Neuronal stem cell (in vitro differentiated cells): ENCODE measurements at regions not wholly inside any gene's neighbourhood (a gene's known extent, or its start where the extent isn't known, plus 50 kb on each side); places are given as distances from the start of the nearest gene placed in this dataset.

Experiments
- DNase-seq: peaks from one replicate; pipeline ENCODE4 v3.0.0-alpha.2; 2013; ENCODE audit warnings: low spot score
- H2AFZ ChIP-seq: one replicate; pipeline ENCODE4 v1.6.1; 2013; ENCODE audit warnings: mild to moderate bottlenecking, low read length, inconsistent platforms
- H2AK5ac ChIP-seq: 2 replicates; pipeline ENCODE4 v1.6.1; 2013; ENCODE audit warnings: low read depth, mild to moderate bottlenecking, inconsistent platforms, low read length, moderate library complexity, mixed read lengths
- H2BK120ac ChIP-seq: 2 replicates; pipeline ENCODE4 v1.6.1; 2013; ENCODE audit warnings: low read depth, mild to moderate bottlenecking, inconsistent platforms, low read length, moderate library complexity, mixed read lengths
- H2BK12ac ChIP-seq: one replicate; pipeline ENCODE4 v1.6.1; 2013; ENCODE audit warnings: low read length, inconsistent platforms
- H2BK15ac ChIP-seq: 2 replicates; pipeline ENCODE4 v1.6.1; 2013; ENCODE audit warnings: mild to moderate bottlenecking, low read length, inconsistent platforms, mixed read lengths
- H2BK5ac ChIP-seq: one replicate; pipeline ENCODE4 v1.6.1; 2013; ENCODE audit warnings: inconsistent platforms, mild to moderate bottlenecking, low read length, moderate library complexity
- H3K14ac ChIP-seq: one replicate; pipeline ENCODE4 v1.6.1; 2013; ENCODE audit warnings: low read length, inconsistent platforms
- H3K18ac ChIP-seq: 2 replicates; pipeline ENCODE4 v1.6.1; 2013; ENCODE audit warnings: low read length, inconsistent platforms
- H3K23ac ChIP-seq: 2 replicates; pipeline ENCODE4 v1.6.1; 2013; ENCODE audit warnings: low read depth, mild to moderate bottlenecking, mixed read lengths, low read length, inconsistent platforms; ENCODE audit not compliant: poor library complexity
- H3K27ac ChIP-seq: replicated peaks from 3 replicates; pipeline ENCODE4 v1.5.1; 2013; ENCODE audit warnings: low read length, inconsistent platforms
- H3K27me3 ChIP-seq, 3 experiments: 2 replicates each; pipeline ENCODE4 v1.6.1; 2013; ENCODE audit warnings: low read length in 3 of 3, mild to moderate bottlenecking in 2 of 3, inconsistent platforms in 1 of 3, low read depth in 1 of 3, mixed read lengths in 1 of 3, moderate library complexity in 1 of 3; ENCODE audit not compliant: control insufficient read depth in 3 of 3, insufficient read depth in 3 of 3
- H3K36me3 ChIP-seq, 2 donors: replicated peaks in 1 of 2; 2 replicates each; pipeline ENCODE4 v1.6.1; 2013; ENCODE audit warnings: low read length in 2 of 2; ENCODE audit not compliant: control insufficient read depth in 2 of 2, insufficient read depth in 2 of 2
- H3K4ac ChIP-seq: 2 replicates; pipeline ENCODE4 v1.6.1; 2013; ENCODE audit warnings: inconsistent platforms, mild to moderate bottlenecking, low read length, moderate library complexity
- H3K4me1 ChIP-seq, 2 donors: 1 replicate in 1 of 2; 2 replicates in 1 of 2; pipeline ENCODE4 v1.6.1; 2013; ENCODE audit warnings: low read length in 2 of 2, low read depth in 1 of 2; ENCODE audit not compliant: control insufficient read depth in 2 of 2, insufficient read depth in 1 of 2
- H3K4me2 ChIP-seq: one replicate; pipeline ENCODE4 v1.6.1; 2013; ENCODE audit warnings: mild to moderate bottlenecking, low read length, inconsistent platforms; ENCODE audit not compliant: insufficient read depth, poor library complexity, severe bottlenecking
- H3K4me3 ChIP-seq, 2 donors: 2 replicates each; pipeline ENCODE4 v1.5.1; 2013; ENCODE audit warnings: low read length in 2 of 2, mild to moderate bottlenecking in 2 of 2, inconsistent platforms in 1 of 2, moderate library complexity in 1 of 2
- H3K79me1 ChIP-seq: one replicate; pipeline ENCODE4 v1.6.1; 2013; ENCODE audit warnings: low read depth, mild to moderate bottlenecking, inconsistent platforms, low read length, moderate library complexity
- H3K9ac ChIP-seq: one replicate; pipeline ENCODE4 v1.6.1; 2013; ENCODE audit warnings: mild to moderate bottlenecking, low read depth, low read length, inconsistent platforms; ENCODE audit not compliant: poor library complexity
- H3K9me3 ChIP-seq, 2 donors: replicated peaks in 1 of 2; 2 replicates each; pipeline versions ENCODE3 to v1.6.1; 2013; ENCODE audit warnings: low read length in 2 of 2, mild to moderate bottlenecking in 2 of 2, inconsistent platforms in 1 of 2, low read depth in 1 of 2, mixed read lengths in 1 of 2, moderate library complexity in 1 of 2; ENCODE audit not compliant: control insufficient read depth in 2 of 2, insufficient read depth in 1 of 2
- H4K8ac ChIP-seq: one replicate; pipeline ENCODE4 v1.6.1; 2013; ENCODE audit warnings: low read depth, mild to moderate bottlenecking, inconsistent platforms, low read length, moderate library complexity
- H4K91ac ChIP-seq: one replicate; pipeline ENCODE4 v1.6.1; 2013; ENCODE audit warnings: low read length, low read depth, mild to moderate bottlenecking, inconsistent platforms; ENCODE audit not compliant: poor library complexity
- WGBS, 2 donors: extraction: QIAGEN DNeasy Blood & Tissue Kit; methylation state at CpG; one replicate each; pipeline ENCODE4 v1.1.7; 2013; ENCODE audit warnings: missing lambda C conversion rate in 2 of 2, mixed read lengths in 1 of 2; ENCODE audit not compliant: insufficient read length in 2 of 2, insufficient replicate concordance in 1 of 2; ENCODE audit errors: extremely low coverage in 2 of 2; 5-methylcytosine and 5-hydroxymethylcytosine counted together

DNA sequence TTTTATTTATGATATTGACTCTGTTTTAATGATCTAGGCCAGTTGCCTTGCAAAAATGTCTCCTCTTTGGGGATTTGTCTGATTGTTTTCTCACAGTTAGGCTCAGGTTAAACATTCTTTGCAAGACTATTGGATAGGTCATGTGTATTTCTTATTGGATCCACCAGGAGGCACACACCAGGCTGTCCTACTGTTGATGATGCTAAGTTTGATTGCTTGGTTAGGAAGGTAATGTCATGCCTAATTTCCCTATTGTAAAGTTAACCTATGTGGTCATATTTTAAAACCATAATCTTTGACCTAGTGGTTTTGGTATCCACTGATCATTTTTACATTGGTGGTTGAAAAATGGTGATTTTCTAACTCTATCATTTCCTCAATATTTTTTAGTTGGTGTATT lies 137.1 kb downstream of the BRMS1L start:
- no peak overlapping the region for H4K8ac ChIP-seq
- H3K9ac ChIP-seq, result no peak overlapping the region
- no peak overlapping the region for H3K18ac ChIP-seq

GRCh38 chr14:35961697-35962274 lies 135.6 kb downstream of the BRMS1L start:
- no CpG with 5 or more reads among the region's 3 CpGs for WGBS, 2 donors
- Histone ChIP-seq H3K9me3 (no peaks in the 10 kb centered on the region), H3K4me3 (no peak overlapping the region), H3K4ac (no peak overlapping the region), H2BK120ac (no peak overlapping the region), H3K4me1 (peaks cover 0 to 6% of the 10 kb centered on the region in 2 donors), H3K18ac (no peak overlapping the region), H2BK12ac (no peak overlapping the region), H3K14ac (no peak overlapping the region), H2AK5ac (no peak overlapping the region), H2BK5ac (no peak overlapping the region), H3K9ac (no peak overlapping the region), H3K4me2 (no peak overlapping the region), H4K91ac (no peak overlapping the region), H2BK15ac (no peak overlapping the region), H3K27me3 (peaks cover 0 to 89% (median 0%) of the 10 kb centered on the region in 3 experiments), H4K8ac (no peak overlapping the region), H3K27ac (no peak overlapping the region), H3K36me3 (no peaks in the 10 kb centered on the region), H3K79me1 (no peaks in the 10 kb centered on the region), H3K23ac (no peak overlapping the region), H2AFZ (no peak overlapping the region)
- DNase-seq, result no peak

More for the DNA sequence above, 137.1 kb downstream of the BRMS1L start:
- Histone ChIP-seq H2BK120ac (no peak overlapping the region), H3K23ac (no peak overlapping the region), H3K27me3 (peaks cover 0 to 88% (median 0%) of the 10 kb centered on the region in 3 experiments), H3K79me1 (no peaks in the 10 kb centered on the region), H3K4me1 (peaks cover 0 to 6% of the 10 kb centered on the region in 2 donors), H3K4me2 (no peak overlapping the region), H3K4me3 (no peak overlapping the region), H3K36me3 (no peaks in the 10 kb centered on the region), H2BK5ac (no peak overlapping the region), H2BK15ac (no peak overlapping the region), H3K4ac (no peak overlapping the region), H2BK12ac (no peak overlapping the region), H4K91ac (no peak overlapping the region), H2AK5ac (no peak overlapping the region), H3K14ac (no peak overlapping the region), H2AFZ (no peak overlapping the region), H3K27ac (no peak overlapping the region), H3K9me3 (no peaks in the 10 kb centered on the region)
- no peak for DNase-seq

- H2BK5ac ChIP-seq, result no peak overlapping the region
- H2BK12ac ChIP-seq, result no peak overlapping the region
- H3K4ac ChIP-seq, result no peak overlapping the region
- H2BK15ac ChIP-seq, result no peak overlapping the region
- H2BK120ac ChIP-seq, result no peak overlapping the region
- no peak overlapping the region for H2AFZ ChIP-seq
- no peaks in the 10 kb centered on the region for H3K36me3 ChIP-seq
- H3K23ac ChIP-seq, result no peak overlapping the region
- H3K4me1 ChIP-seq, result peaks cover 4 to 8% of the 10 kb centered on the region in 2 donors
- DNase-seq, result no peak
- no peak overlapping the region for H4K8ac ChIP-seq
- H3K14ac ChIP-seq, result no peak overlapping the region
- no peak overlapping the region for H3K4me2 ChIP-seq
- no peak overlapping the region for H2AK5ac ChIP-seq
- H3K18ac ChIP-seq, result no peak overlapping the region
- H3K27me3 ChIP-seq, result peaks cover 0 to 85% (median 0%) of the 10 kb centered on the region in 3 experiments
- H4K91ac ChIP-seq, result no peak overlapping the region
- H3K27ac ChIP-seq, result no peak overlapping the region
- H3K4me3 ChIP-seq, result no peak overlapping the region
- no peak overlapping the region for H3K9ac ChIP-seq
- H3K79me1 ChIP-seq, result no peaks in the 10 kb centered on the region
- H3K9me3 ChIP-seq, result no peaks in the 10 kb centered on the region
Measured at GRCh38 chr14:35959835-35960234, 133.7 kb downstream of the BRMS1L start.

DNA sequence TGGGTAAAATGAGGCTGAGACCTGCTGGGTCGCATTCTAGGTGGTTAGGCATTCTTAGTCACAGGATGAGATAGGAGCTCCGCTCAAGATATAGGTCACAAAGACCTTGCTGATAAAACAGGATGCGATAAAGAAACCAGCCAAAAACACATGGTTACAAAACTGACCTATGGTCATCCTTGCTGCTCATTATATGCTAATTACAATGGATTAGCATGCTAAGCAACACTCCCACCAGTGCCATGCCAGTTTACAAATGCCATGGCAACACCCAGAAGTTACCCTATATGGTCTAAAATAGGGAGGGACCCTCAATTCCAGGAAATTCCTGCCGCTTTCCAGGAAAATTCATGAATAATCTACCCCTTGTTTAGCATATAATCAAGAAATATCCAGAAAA lies 132.4 kb downstream of the BRMS1L start:
- no peaks in the 10 kb centered on the region for H3K9me3 ChIP-seq
- no peak overlapping the region for H3K4me2 ChIP-seq
- H2AK5ac ChIP-seq, result no peak overlapping the region
- no peak for DNase-seq
- no peak overlapping the region for H2AFZ ChIP-seq
- no peak overlapping the region for H4K91ac ChIP-seq
- H3K27ac ChIP-seq, result no peak overlapping the region
- no peak overlapping the region for H3K18ac ChIP-seq
- H3K79me1 ChIP-seq, result no peaks in the 10 kb centered on the region
- no CpG with 5 or more reads among the region's 4 CpGs for WGBS, 2 donors
- H3K4me1 ChIP-seq, result peaks cover 4 to 5% of the 10 kb centered on the region in 2 donors
- no peak overlapping the region for H2BK5ac ChIP-seq
- no peak overlapping the region for H3K4ac ChIP-seq
- no peak overlapping the region for H3K4me3 ChIP-seq
- no peak overlapping the region for H2BK15ac ChIP-seq
- H3K36me3 ChIP-seq, result no peaks in the 10 kb centered on the region
- no peak overlapping the region for H4K8ac ChIP-seq
- no peak overlapping the region for H2BK12ac ChIP-seq
- H3K9ac ChIP-seq, result no peak overlapping the region
- H3K27me3 ChIP-seq, result peaks cover 0 to 85% (median 0%) of the 10 kb centered on the region in 3 experiments
- no peak overlapping the region for H2BK120ac ChIP-seq
- no peak overlapping the region for H3K14ac ChIP-seq
- H3K23ac ChIP-seq, result no peak overlapping the region
